ENCODE measurements at regions not wholly inside any gene's neighbourhood (a gene's known extent, or its start where the extent isn't known, plus 50 kb on each side); places are given as distances from the start of the nearest gene placed in this dataset.
A peak's percentile ranks its signal among the peaks of the same experiment; 100 is the strongest.
"Not testable (repeated sequence)": the region's sequence is repeated elsewhere in the genome, so short reads cannot be mapped to it uniquely, and the experiment has no call there.

- TF ChIP-seq, protein P1, sequence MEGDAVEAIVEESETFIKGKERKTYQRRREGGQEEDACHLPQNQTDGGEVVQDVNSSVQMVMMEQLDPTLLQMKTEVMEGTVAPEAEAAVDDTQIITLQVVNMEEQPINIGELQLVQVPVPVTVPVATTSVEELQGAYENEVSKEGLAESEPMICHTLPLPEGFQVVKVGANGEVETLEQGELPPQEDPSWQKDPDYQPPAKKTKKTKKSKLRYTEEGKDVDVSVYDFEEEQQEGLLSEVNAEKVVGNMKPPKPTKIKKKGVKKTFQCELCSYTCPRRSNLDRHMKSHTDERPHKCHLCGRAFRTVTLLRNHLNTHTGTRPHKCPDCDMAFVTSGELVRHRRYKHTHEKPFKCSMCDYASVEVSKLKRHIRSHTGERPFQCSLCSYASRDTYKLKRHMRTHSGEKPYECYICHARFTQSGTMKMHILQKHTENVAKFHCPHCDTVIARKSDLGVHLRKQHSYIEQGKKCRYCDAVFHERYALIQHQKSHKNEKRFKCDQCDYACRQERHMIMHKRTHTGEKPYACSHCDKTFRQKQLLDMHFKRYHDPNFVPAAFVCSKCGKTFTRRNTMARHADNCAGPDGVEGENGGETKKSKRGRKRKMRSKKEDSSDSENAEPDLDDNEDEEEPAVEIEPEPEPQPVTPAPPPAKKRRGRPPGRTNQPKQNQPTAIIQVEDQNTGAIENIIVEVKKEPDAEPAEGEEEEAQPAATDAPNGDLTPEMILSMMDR (IDR thresholded peaks at IDR 0.05), result peak in 1 of 3 experiments; percentile 4
- no peak for TF ChIP-seq POLR2A (IDR thresholded peaks at IDR 0.05)
- Histone ChIP-seq H3K27ac (no peak overlapping the region), H3K27me3 (no peaks in the 10 kb centered on the region), H3K9me3 (no peaks in the 10 kb centered on the region), H3K4me3 (peak overlapping the region; percentile 34 to 47), H3K4me1 (no peaks in the 10 kb centered on the region), H3K36me3 (ENCODE audit: low read depth, missing control alignments) (no peaks in the 10 kb centered on the region)
- intact Hi-C loops (cut with DNase I; ENCODE audit: low total_unique reads), result no loop called here
- DNase-seq, result peak; percentile 59
- 16 to 51% methylated on average over 6 to 46 of the region's 46 CpGs for WGBS, 2 donors
Measured at GRCh38 chr20:25987073-25987927, 290.6 kb upstream of the ZNF337 start.

- 65 to 78% methylated on average over 15 of the region's 15 CpGs for WGBS, 2 donors
Measured at GRCh38 chr20:25985597-25985996, 288.9 kb upstream of the ZNF337 start.

DNA sequence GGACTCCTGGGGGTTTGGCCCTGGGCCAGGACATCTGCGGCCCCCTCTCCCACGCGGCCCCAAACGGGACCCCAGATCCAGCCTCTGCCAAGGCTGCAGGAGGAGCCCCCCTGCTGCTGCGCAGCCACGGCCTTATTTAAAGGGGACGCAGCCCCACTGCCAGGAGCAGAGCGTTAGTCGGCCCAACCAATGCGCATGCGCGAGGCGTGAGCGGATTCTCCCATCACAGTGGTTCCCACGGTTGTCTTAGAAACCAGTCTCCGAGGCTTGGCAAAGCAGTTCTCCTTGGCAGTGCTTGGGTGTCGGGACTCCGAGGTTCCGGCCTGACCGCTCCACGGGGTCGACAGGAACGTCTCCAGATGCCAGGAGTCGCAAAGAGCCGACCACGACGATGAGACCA lies 288.3 kb upstream of the ZNF337 start:
- H3K27ac ChIP-seq, result no peak overlapping the region
- H3K9me3 ChIP-seq, result no peaks in the 10 kb centered on the region
- DNase-seq, result peak; percentile 69
- H3K27me3 ChIP-seq, result no peaks in the 10 kb centered on the region
- H3K4me3 ChIP-seq, result peak overlapping the region; percentile 32 to 43
- intact Hi-C loops (cut with DNase I; ENCODE audit: low total_unique reads), result no loop called here
- no peaks in the 10 kb centered on the region for H3K4me1 ChIP-seq
- no peaks in the 10 kb centered on the region for H3K36me3 ChIP-seq (ENCODE audit: low read depth, missing control alignments)
- TF ChIP-seq POLR2A (IDR thresholded peaks at IDR 0.05), result no peak
- TF ChIP-seq, protein P1 (IDR thresholded peaks at IDR 0.05), result no peak
- WGBS, 2 donors, result 40 to 58% methylated on average over 4 to 27 of the region's 27 CpGs

More at GRCh38 chr20:25985597-25985996, 288.9 kb upstream of the ZNF337 start:
- Histone ChIP-seq H3K9me3 (no peaks in the 10 kb centered on the region), H3K36me3 (ENCODE audit: low read depth, missing control alignments) (no peaks in the 10 kb centered on the region), H3K4me1 (no peaks in the 10 kb centered on the region), H3K27ac (no peak overlapping the region), H3K27me3 (no peaks in the 10 kb centered on the region), H3K4me3 (peak overlapping the region; percentile 32 to 43)
- intact Hi-C loops (cut with DNase I; ENCODE audit: low total_unique reads), result no loop called here
- TF ChIP-seq POLR2A (IDR thresholded peaks at IDR 0.05), result no peak
- TF ChIP-seq, protein P1 (IDR thresholded peaks at IDR 0.05), result no peak
- DNase-seq, result no peak

DNA sequence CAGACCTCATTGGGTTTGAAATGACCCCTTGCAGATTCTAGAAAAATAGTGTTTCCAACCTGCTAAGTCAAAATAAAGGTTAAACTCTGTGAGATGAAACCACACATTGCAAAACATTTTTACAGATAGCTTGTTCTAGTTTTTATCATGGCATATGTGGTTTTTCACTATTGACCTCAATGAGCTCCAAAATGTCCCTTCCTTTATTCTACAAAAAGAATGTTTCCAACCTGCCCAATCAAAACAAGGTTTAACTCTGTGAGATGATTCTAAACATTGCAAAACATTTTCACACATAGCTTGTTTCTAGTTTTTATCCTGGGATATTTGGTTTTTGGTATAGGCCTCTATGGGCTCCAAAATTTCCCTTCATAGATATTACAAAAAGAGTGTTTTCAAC lies 286.0 kb upstream of the ZNF337 start:
- H3K36me3 ChIP-seq (ENCODE audit: low read depth, missing control alignments); H3K4me1 ChIP-seq; intact Hi-C loops (cut with DNase I; ENCODE audit: low total_unique reads); H3K4me3 ChIP-seq; H3K27ac ChIP-seq; H3K27me3 ChIP-seq; DNase-seq; H3K9me3 ChIP-seq: not testable (repeated sequence)

DNA sequence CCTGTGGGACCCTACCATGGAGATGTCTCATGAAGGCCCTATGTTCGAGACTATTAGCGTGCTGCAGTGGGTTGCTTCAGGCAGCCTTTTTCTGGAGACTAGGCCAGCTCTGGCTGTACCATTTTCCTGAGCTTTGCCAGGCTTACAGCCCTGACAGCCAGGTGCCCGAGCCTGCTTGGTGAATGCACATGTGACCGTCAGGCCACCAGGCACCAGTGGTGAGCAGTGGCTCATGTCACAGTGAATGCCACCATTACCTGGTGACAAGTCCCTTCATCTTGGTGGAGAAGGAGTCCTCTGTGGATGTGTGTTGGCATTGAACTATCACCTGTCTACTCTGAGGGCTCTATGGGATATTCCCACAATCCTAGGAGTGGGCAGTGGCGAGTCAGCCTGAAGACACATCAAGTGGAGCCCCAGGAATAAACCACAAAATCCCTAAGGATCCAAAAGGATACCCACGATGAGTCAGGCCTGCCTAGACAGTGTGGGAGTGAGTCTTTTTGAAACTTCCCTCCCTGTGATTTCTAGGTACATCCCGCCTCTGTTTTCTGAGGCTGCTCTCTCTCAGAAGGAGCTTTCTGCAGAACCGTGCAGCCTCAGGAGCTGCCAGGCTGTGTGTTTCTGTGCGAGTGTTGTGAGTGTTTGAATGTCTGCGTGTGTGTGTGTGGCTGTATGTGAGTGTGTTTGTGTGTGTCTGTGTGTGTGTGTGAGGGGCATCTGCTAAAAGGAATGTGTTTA lies 282.0 kb upstream of the ZNF337 start:
- 78 to 79% methylated on average over 8 to 10 of the region's 10 CpGs for WGBS, 2 donors

DNA sequence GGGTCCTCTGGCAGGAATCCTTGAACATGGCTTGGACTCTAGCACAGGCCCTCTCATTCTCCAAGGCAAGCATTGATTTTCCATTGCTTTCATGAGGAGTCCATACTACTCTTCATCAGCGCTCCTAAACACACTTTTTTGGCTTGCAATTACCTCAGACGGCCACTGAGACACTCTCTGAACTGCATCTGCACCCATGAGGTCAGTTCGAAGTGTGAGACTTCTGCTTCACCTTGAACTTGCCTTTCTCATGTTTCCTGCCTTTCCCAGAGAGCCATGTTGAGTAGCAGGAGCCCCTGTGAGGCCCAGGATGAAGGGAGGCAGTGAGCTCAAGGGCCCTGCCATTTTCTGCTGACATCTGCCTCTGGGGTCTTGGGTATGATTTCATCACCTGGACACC lies 279.2 kb upstream of the ZNF337 start:
- H3K4me1 ChIP-seq; H3K4me3 ChIP-seq; H3K9me3 ChIP-seq; DNase-seq; H3K36me3 ChIP-seq (ENCODE audit: low read depth, missing control alignments); intact Hi-C loops (cut with DNase I; ENCODE audit: low total_unique reads); H3K27ac ChIP-seq; H3K27me3 ChIP-seq: not testable (repeated sequence)
- WGBS, 2 donors, result 53 to 76% methylated on average over 3 of the region's 3 CpGs

More for the DNA sequence above, 282.0 kb upstream of the ZNF337 start:
- H3K4me1 ChIP-seq; H3K36me3 ChIP-seq (ENCODE audit: low read depth, missing control alignments); intact Hi-C loops (cut with DNase I; ENCODE audit: low total_unique reads); H3K27me3 ChIP-seq; H3K9me3 ChIP-seq; H3K27ac ChIP-seq; DNase-seq; H3K4me3 ChIP-seq: not testable (repeated sequence)

GRCh38 chr20:25965203-25965602 lies 268.6 kb upstream of the ZNF337 start:
- H3K4me3 ChIP-seq; H3K27ac ChIP-seq; H3K9me3 ChIP-seq; DNase-seq; intact Hi-C loops (cut with DNase I; ENCODE audit: low total_unique reads); H3K4me1 ChIP-seq; H3K27me3 ChIP-seq; H3K36me3 ChIP-seq (ENCODE audit: low read depth, missing control alignments): not testable (repeated sequence)
- 80 to 87% methylated on average over 4 of the region's 4 CpGs for WGBS, 2 donors

DNA sequence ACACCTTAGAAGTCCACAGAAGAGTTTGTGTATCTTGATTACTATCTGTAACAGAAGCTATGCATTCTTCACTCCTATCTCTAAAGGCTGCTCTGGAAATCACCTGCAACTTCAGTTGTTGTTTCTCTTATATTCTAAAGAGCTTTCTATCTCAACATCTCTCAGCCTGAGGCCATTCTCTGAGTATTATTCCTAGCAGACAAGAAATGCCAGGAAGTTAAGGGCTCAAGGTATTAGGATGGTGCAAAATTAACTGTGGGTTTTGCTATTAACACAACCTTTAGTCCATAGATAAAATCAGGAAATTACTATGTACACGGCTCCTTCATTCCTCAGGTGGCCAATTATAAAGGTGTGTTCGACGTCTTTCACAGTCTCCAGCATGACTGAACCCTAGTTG lies 257.2 kb upstream of the ZNF337 start:
- H3K27ac ChIP-seq; H3K9me3 ChIP-seq; intact Hi-C loops (cut with DNase I; ENCODE audit: low total_unique reads); H3K4me1 ChIP-seq; H3K4me3 ChIP-seq; DNase-seq; H3K27me3 ChIP-seq; H3K36me3 ChIP-seq (ENCODE audit: low read depth, missing control alignments): not testable (repeated sequence)
- 88 to 95% methylated on average over 3 of the region's 3 CpGs for WGBS, 2 donors

- H3K4me1 ChIP-seq; H3K36me3 ChIP-seq (ENCODE audit: low read depth, missing control alignments); H3K4me3 ChIP-seq; H3K27ac ChIP-seq; DNase-seq; H3K27me3 ChIP-seq; intact Hi-C loops (cut with DNase I; ENCODE audit: low total_unique reads); H3K9me3 ChIP-seq: not testable (repeated sequence)
- 59 to 100% methylated on average over 2 of the region's 2 CpGs for WGBS, 2 donors
Measured at GRCh38 chr20:25935230-25935629, 238.6 kb upstream of the ZNF337 start.

All from testis (tissue), 2 donors.